ENCODE measurements at regions not wholly inside any gene's neighbourhood (a gene's known extent, or its start where the extent isn't known, plus 50 kb on each side); places are given as distances from the start of the nearest gene placed in this dataset.

GRCh38 chr2:239482778-239483712 is 82.2 kb upstream of the HDAC4 start:
- no peak for DNase-seq
- 52 to 54% methylated on average over 27 to 38 of the region's 38 CpGs for WGBS, 2 donors

GRCh38 chr2:239479471-239479870 is 78.7 kb upstream of the HDAC4 start:
- Histone ChIP-seq H3K4me1 (no peaks in the 10 kb centered on the region), H3K36me3 (replicated peaks in 1 of 2; ENCODE audit: insufficient read depth in 1 of 2, low read depth in 2 of 2) (no peaks in the 10 kb centered on the region), H3K4me3 (no peak overlapping the region), H3K27ac (no peak overlapping the region), H3K27me3 (no peaks in the 10 kb centered on the region), H3K9me3 (no peaks in the 10 kb centered on the region)
- ATAC-seq (no peak), DNase-seq (no peak)
- 62 to 63% methylated on average over 4 to 5 of the region's 5 CpGs for WGBS, 2 donors
- intact Hi-C loops (cut with DNase I) = no loop called here
- TF ChIP-seq CTCF (IDR thresholded peaks at IDR 0.05) (no peak), POLR2A (IDR thresholded peaks at IDR 0.05) (no peak)

More at GRCh38 chr2:239482778-239483712, 82.2 kb upstream of the HDAC4 start:
- no peaks in the 10 kb centered on the region for H3K9me3 ChIP-seq
- H3K27ac ChIP-seq = no peak overlapping the region
- H3K4me3 ChIP-seq = no peak overlapping the region
- no peak for TF ChIP-seq POLR2A (IDR thresholded peaks at IDR 0.05)
- TF ChIP-seq CTCF (IDR thresholded peaks at IDR 0.05) = no peak
- intact Hi-C loops (cut with DNase I) = no loop called here
- no peak for ATAC-seq
- no peaks in the 10 kb centered on the region for H3K4me1 ChIP-seq
- no peaks in the 10 kb centered on the region for H3K36me3 ChIP-seq (replicated peaks in 1 of 2; ENCODE audit: insufficient read depth in 1 of 2, low read depth in 2 of 2)
- H3K27me3 ChIP-seq = no peaks in the 10 kb centered on the region

- Histone ChIP-seq H3K9me3 (no peaks in the 10 kb centered on the region), H3K4me1 (no peaks in the 10 kb centered on the region), H3K27ac (no peak overlapping the region), H3K27me3 (no peaks in the 10 kb centered on the region), H3K36me3 (replicated peaks in 1 of 2; ENCODE audit: insufficient read depth in 1 of 2, low read depth in 2 of 2) (no peaks in the 10 kb centered on the region), H3K4me3 (no peak overlapping the region)
- intact Hi-C loops (cut with DNase I) = no loop called here
- DNase-seq (no peak), ATAC-seq (no peak)
- TF ChIP-seq POLR2A (IDR thresholded peaks at IDR 0.05) (no peak), CTCF (IDR thresholded peaks at IDR 0.05) (no peak)
- 67 to 79% methylated on average over 18 to 19 of the region's 19 CpGs for WGBS, 2 donors
Measured at GRCh38 chr2:239477591-239477990, 76.8 kb upstream of the HDAC4 start.

GRCh38 chr2:239476757-239477585 is 76.2 kb upstream of the HDAC4 start:
- WGBS, 2 donors = 84 to 85% methylated on average over 23 to 24 of the region's 25 CpGs

More at GRCh38 chr2:239476757-239477585, 76.2 kb upstream of the HDAC4 start:
- intact Hi-C loops (cut with DNase I) = no loop called here
- no peak overlapping the region for H3K27ac ChIP-seq
- DNase-seq = no peak
- no peaks in the 10 kb centered on the region for H3K4me1 ChIP-seq
- no peak for ATAC-seq
- no peaks in the 10 kb centered on the region for H3K27me3 ChIP-seq
- H3K36me3 ChIP-seq (replicated peaks in 1 of 2; ENCODE audit: insufficient read depth in 1 of 2, low read depth in 2 of 2) = no peaks in the 10 kb centered on the region
- H3K9me3 ChIP-seq = no peaks in the 10 kb centered on the region
- no peak for TF ChIP-seq CTCF (IDR thresholded peaks at IDR 0.05)
- TF ChIP-seq POLR2A (IDR thresholded peaks at IDR 0.05) = no peak
- H3K4me3 ChIP-seq = no peak overlapping the region
